GM12892 (cell line): ENCODE measurements at regions not wholly inside any gene's neighbourhood (a gene's known extent, or its start where the extent isn't known, plus 50 kb on each side); places are given as distances from the start of the nearest gene placed in this dataset.

Experiments
- POLR2A ChIP-seq: IDR thresholded peaks from 2 replicates; pipeline ENCODE4 v1.6.1; 2011; ENCODE audit warnings: low read depth, low read length, control low read depth
- POLR2AphosphoS5 ChIP-seq: IDR thresholded peaks from 2 replicates; pipeline ENCODE4 v1.6.1; 2011; ENCODE audit warnings: low read depth, low read length, control low read depth

DNA sequence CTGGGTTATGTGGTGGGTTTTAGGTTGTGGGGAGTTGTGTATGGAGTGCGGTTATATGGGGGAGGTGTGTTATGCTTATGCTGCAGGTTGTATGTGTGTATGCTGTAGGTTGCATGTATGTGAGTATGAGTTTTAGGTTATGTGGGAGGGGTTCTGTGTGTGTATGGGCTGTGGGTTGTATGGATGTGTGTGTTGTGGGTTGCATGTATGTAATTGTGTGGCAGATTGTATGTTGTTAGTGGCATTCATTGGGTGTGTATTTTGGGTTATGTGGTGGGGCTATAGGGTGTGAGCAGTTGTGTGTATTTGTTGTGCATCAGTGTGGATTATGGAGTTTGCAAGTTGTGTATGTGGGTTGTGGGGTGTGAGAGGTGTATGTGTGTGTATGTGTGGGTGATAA, 277.4 kb downstream of the NPIPA8 start:
- TF ChIP-seq POLR2AphosphoS5 (no peak), POLR2A (no peak)
